ENCODE measurements at regions not wholly inside any gene's neighbourhood (a gene's known extent, or its start where the extent isn't known, plus 50 kb on each side); places are given as distances from the start of the nearest gene placed in this dataset.
"Not testable (repeated sequence)": the region's sequence is repeated elsewhere in the genome, so short reads cannot be mapped to it uniquely, and the experiment has no call there.

DNA sequence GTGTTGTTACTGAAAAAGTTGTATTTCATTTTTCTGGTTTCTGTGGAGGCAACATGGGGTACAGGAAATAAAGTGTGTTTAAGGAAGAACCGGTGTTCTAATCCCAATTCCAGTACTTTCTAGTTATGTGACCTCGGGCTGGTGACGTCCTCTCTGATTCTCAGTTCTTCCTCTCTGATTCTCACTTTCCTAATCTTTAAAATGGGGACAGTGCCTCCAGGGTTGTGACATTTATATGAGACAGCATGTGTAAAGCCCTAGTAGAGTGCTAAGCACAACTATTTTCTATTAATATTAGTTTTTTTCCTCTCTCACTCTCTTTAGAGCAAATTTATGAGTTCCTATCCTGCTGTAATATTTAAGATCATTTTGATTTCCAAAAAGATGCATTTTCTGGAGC lies 50.9 kb upstream of the PTPDC1 start:
- DNase-seq (ENCODE audit: low read depth in 2 of 2, low spot score in 1 of 2), result no peak

GRCh38 chr9:94031946-94032345 lies 52.3 kb upstream of the PTPDC1 start:
- DNase-seq (ENCODE audit: low read depth in 2 of 2, low spot score in 1 of 2), result no peak

- no peak for DNase-seq (ENCODE audit: low read depth in 2 of 2, low spot score in 1 of 2)
Observed at GRCh38 chr9:94031380-94031779, 52.9 kb upstream of the PTPDC1 start.

GRCh38 chr9:94030318-94031179 lies 53.7 kb upstream of the PTPDC1 start:
- DNase-seq (ENCODE audit: low read depth in 2 of 2, low spot score in 1 of 2), result peak; percentile 59 to 64

GRCh38 chr9:94029932-94030317 lies 54.3 kb upstream of the PTPDC1 start:
- DNase-seq (ENCODE audit: low read depth in 2 of 2, low spot score in 1 of 2), result no peak

- DNase-seq (ENCODE audit: low read depth in 2 of 2, low spot score in 1 of 2), result no peak
Observed at GRCh38 chr9:94026816-94027215, 57.4 kb upstream of the PTPDC1 start.

- DNase-seq (ENCODE audit: low read depth in 2 of 2, low spot score in 1 of 2), result not testable (repeated sequence)
Observed at GRCh38 chr9:94022476-94022875, 61.8 kb upstream of the PTPDC1 start.

GRCh38 chr9:94020836-94021235 lies 63.4 kb upstream of the PTPDC1 start:
- DNase-seq (ENCODE audit: low read depth in 2 of 2, low spot score in 1 of 2), result not testable (repeated sequence)

DNA sequence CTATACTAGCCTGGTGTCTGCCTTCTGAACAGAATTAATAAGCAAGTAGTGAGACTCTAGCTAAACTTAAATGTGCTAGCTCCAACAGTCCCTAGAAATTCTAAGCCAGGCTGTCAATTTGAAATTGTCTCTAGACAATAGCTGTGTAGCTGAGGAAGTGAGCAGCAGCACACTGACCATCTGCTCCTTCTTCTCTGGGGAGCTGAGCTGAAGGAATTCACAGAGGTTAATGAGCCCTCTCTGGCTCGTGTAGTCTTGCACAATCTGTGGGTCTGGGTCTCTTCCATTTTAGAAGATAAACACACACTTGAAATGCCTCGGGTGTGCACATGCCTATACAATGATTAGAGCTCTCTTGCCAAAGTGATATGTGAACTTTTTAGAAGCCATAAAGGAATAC lies 63.5 kb upstream of the BARX1 start:
- DNase-seq (ENCODE audit: low read depth in 2 of 2, low spot score in 1 of 2), result no peak

- no peak for DNase-seq (ENCODE audit: low read depth in 2 of 2, low spot score in 1 of 2)
Observed at GRCh38 chr9:94017939-94018531, 62.9 kb upstream of the BARX1 start.

GRCh38 chr9:94016744-94017143 lies 61.6 kb upstream of the BARX1 start:
- DNase-seq (ENCODE audit: low read depth in 2 of 2, low spot score in 1 of 2), result no peak

DNA sequence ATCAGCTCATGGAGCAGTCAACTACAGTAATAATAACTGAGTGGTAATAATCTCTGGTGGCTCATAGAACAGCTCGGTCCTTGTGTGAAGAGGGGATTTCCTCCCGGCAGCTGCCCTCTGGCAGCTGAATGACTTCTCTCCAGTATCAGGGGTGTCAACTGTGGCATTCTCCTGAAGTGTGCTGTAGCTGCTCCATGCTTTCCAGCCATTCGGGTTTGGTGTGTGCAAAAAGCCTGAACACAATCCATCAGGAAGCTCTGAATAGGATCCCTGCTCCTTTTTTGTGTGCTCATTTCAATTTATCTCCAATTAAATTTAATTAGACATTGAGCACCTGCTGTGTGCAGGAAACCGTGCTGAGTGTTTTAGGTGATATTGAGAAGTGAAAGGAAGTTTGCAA lies 59.8 kb upstream of the BARX1 start:
- no peak for DNase-seq (ENCODE audit: low read depth in 2 of 2, low spot score in 1 of 2)

GRCh38 chr9:94014066-94014654 lies 59.0 kb upstream of the BARX1 start:
- DNase-seq (ENCODE audit: low read depth in 2 of 2, low spot score in 1 of 2), result no peak

GRCh38 chr9:94010980-94011533 lies 55.9 kb upstream of the BARX1 start:
- DNase-seq (ENCODE audit: low read depth in 2 of 2, low spot score in 1 of 2), result no peak

DNA sequence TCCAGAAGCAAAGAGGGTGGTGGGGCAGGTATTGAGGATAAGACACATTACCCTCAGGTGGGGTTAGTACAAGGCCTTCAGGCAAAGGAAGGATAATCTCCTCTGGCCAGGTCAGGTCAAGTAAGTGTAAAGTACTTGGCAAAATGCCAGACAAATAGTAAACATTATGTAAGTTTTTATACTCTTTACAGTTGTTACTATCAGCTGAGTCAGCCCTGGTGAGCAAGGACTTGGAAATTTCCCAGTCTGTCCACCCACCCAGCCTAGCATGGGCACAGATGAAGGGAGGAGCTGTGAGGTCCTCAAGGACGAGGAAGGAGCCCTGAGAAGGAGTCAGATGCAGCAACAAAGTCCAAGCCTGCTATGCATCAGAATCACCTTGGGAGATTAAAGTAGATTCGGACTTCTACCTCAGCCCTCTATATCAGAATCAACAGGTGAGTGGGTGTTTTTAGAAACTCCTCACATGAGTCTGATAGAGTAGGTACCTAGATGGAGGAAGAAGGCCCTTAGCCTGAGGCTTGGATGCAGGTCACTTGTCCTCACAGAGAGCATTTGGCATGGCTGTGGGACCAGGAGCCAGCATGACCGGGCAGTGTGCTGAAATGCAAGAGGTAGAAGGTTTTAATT lies 50.2 kb upstream of the BARX1 start:
- DNase-seq (ENCODE audit: low read depth in 2 of 2, low spot score in 1 of 2), result no peak
